ENCODE measurements at regions not wholly inside any gene's neighbourhood (a gene's known extent, or its start where the extent isn't known, plus 50 kb on each side); places are given as distances from the start of the nearest gene placed in this dataset.

DNA sequence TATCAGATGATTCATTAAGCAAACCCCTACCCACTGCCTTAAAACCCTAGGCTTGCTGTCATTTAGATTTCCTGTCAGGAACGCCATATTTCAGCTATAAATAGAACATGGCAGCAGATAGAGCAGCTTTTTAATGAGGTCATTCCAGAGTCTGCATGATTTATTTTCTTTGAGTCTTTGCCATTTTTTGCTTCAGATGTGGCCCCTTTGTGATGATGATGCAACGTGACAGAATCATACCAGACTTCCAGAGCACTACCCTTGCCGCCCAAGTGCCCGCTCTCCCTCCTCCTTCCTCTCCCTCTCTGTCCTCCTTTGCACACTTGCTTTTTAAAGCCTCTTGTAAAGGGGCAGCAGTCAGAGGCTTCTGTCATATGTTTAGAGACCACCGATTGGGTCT, 55.5 kb upstream of the TRIM67 start:
- no peak overlapping the region for H3K9ac ChIP-seq (ENCODE audit: control insufficient read depth, insufficient read depth, low read length)
- no peak overlapping the region for H3K27ac ChIP-seq (ENCODE audit: control insufficient read depth, insufficient read depth)
- CTCF ChIA-PET = interaction anchor here (0.7 to 1.5 kb wide), 2 partner anchors 13 to 60 kb away, joined by 4 read pairs; no protein-coding TSS in a partner anchor
- SMC1A ChIA-PET (ENCODE audit: uncharacterized antibody, unreplicated experiment) = no interaction called here
- ATAC-seq (no peak), DNase-seq (ENCODE audit: low read depth, low spot score) (no peak), FAIRE-seq (no peak)
- intact Hi-C loops (cut with micrococcal nuclease; ENCODE audit: unreplicated experiment) = no loop called here
- in situ Hi-C loops (cut with MboI) = no loop called here
- no peaks in the 10 kb centered on the region for H3K79me2 ChIP-seq (ENCODE audit: control insufficient read depth, insufficient read depth, low read length)
- BruUV-seq (replicated peaks) = no TSS peak
- 18% methylated on average over 5 of the region's 5 CpGs for WGBS (ENCODE audit: insufficient coverage, insufficient replicate concordance, low lambda C conversion rate, missing lambda C conversion rate)
- H3K4me1 ChIP-seq (ENCODE audit: control insufficient read depth, insufficient read depth, low read length) = no peaks in the 10 kb centered on the region
- H2AFZ ChIP-seq (ENCODE audit: control insufficient read depth, low read depth, low read length) = no peak overlapping the region
- H3K27me3 ChIP-seq (replicated peaks in 1 of 2; ENCODE audit: control insufficient read depth in 2 of 2, insufficient read depth in 2 of 2, low read length in 1 of 2) = peaks cover 0 to 1% of the 10 kb centered on the region in 2 experiments; a peak in 2 of 4 replicates
- TF ChIP-seq PML (IDR thresholded peaks at IDR 0.05; ENCODE audit: low read length) (no peak), ZNF207 (IDR thresholded peaks at IDR 0.05; ENCODE audit: borderline replicate concordance) (no peak), WRNIP1 (IDR thresholded peaks at IDR 0.05; ENCODE audit: borderline replicate concordance, low read depth, low read length) (no peak), POLR2AphosphoS5 (IDR thresholded peaks at IDR 0.05; ENCODE audit: low read length) (no peak), GABPA (IDR thresholded peaks at IDR 0.05; ENCODE audit: low read depth) (no peak), NFYA (IDR thresholded peaks at IDR 0.05; ENCODE audit: borderline replicate concordance, low read depth, low read length) (no peak), KDM1A (IDR thresholded peaks at IDR 0.05; ENCODE audit: borderline replicate concordance) (no peak), ZNF24 (IDR thresholded peaks at IDR 0.05) (no peak), RUNX3 (IDR thresholded peaks at IDR 0.05; ENCODE audit: low read length) (no peak)
- TF ChIP-seq, protein P1, sequence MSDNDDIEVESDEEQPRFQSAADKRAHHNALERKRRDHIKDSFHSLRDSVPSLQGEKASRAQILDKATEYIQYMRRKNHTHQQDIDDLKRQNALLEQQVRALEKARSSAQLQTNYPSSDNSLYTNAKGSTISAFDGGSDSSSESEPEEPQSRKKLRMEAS (IDR thresholded peaks at IDR 0.05; ENCODE audit: low read depth, low read length) = no peak
- TF ChIP-seq, protein P2, sequence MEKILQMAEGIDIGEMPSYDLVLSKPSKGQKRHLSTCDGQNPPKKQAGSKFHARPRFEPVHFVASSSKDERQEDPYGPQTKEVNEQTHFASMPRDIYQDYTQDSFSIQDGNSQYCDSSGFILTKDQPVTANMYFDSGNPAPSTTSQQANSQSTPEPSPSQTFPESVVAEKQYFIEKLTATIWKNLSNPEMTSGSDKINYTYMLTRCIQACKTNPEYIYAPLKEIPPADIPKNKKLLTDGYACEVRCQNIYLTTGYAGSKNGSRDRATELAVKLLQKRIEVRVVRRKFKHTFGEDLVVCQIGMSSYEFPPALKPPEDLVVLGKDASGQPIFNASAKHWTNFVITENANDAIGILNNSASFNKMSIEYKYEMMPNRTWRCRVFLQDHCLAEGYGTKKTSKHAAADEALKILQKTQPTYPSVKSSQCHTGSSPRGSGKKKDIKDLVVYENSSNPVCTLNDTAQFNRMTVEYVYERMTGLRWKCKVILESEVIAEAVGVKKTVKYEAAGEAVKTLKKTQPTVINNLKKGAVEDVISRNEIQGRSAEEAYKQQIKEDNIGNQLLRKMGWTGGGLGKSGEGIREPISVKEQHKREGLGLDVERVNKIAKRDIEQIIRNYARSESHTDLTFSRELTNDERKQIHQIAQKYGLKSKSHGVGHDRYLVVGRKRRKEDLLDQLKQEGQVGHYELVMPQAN (conservative IDR thresholded peaks at IDR 0.05) = no peak
- TF ChIP-seq, protein P3, sequence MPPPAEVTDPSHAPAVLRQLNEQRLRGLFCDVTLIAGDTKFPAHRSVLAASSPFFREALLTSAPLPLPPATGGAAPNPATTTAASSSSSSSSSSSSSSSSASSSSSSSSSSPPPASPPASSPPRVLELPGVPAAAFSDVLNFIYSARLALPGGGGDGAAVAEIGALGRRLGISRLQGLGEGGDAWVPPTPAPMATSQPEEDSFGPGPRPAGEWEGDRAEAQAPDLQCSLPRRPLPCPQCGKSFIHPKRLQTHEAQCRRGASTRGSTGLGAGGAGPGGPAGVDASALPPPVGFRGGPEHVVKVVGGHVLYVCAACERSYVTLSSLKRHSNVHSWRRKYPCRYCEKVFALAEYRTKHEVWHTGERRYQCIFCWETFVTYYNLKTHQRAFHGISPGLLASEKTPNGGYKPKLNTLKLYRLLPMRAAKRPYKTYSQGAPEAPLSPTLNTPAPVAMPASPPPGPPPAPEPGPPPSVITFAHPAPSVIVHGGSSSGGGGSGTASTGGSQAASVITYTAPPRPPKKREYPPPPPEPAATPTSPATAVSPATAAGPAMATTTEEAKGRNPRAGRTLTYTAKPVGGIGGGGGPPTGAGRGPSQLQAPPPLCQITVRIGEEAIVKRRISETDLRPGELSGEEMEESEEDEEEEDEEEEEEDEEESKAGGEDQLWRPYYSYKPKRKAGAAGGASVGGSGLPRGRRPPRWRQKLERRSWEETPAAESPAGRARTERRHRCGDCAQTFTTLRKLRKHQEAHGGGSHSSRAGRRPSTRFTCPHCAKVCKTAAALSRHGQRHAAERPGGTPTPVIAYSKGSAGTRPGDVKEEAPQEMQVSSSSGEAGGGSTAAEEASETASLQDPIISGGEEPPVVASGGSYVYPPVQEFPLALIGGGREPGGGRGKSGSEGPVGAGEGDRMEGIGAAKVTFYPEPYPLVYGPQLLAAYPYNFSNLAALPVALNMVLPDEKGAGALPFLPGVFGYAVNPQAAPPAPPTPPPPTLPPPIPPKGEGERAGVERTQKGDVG (CRISPR knock-in tag; IDR thresholded peaks at IDR 0.05) = no peak
- TF ChIP-seq, protein P4, sequence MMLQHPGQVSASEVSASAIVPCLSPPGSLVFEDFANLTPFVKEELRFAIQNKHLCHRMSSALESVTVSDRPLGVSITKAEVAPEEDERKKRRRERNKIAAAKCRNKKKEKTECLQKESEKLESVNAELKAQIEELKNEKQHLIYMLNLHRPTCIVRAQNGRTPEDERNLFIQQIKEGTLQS (IDR thresholded peaks at IDR 0.05; ENCODE audit: borderline replicate concordance, extremely low read depth, low read depth, low read length) = no peak
- no peak overlapping the region for H3K4me2 ChIP-seq (ENCODE audit: control insufficient read depth, insufficient read depth)
- H3K4me3 ChIP-seq = no peak overlapping the region
- POLR2A ChIA-PET = no interaction called here
- RAD21 ChIA-PET (ENCODE audit: unreplicated experiment) = no interaction called here
- H4K20me1 ChIP-seq (ENCODE audit: control insufficient read depth, insufficient read depth) = no peaks in the 10 kb centered on the region
- H3K36me3 ChIP-seq (ENCODE audit: control insufficient read depth in 2 of 2, insufficient read depth in 2 of 2, low read length in 1 of 2) = no peaks in the 10 kb centered on the region
- no peaks in the 10 kb centered on the region for H3K9me3 ChIP-seq (replicated peaks; ENCODE audit: control insufficient read depth, insufficient read depth, low read length)

Measured in GM12878 (cell line).